ENCODE measurements at regions not wholly inside any gene's neighbourhood (a gene's known extent, or its start where the extent isn't known, plus 50 kb on each side); places are given as distances from the start of the nearest gene placed in this dataset.

GRCh38 chr4:64174247-64174882 is 234.9 kb downstream of the TECRL start:
- Histone ChIP-seq H2AK9ac (replicated peaks; ENCODE audit: low read depth, low read length, poor library complexity) (no peak overlapping the region), H4K8ac (ENCODE audit: low read depth in 2 of 2, low read length in 2 of 2) (no peak overlapping the region), H3K4ac (ENCODE audit: low read depth, low read length) (no peak overlapping the region), H3K9me1 (ENCODE audit: insufficient read depth, low read length) (no peaks in the 10 kb centered on the region), H3K4me3 (ENCODE audit: insufficient read depth, low read depth, low read length) (no peak overlapping the region), H3K4me2 (ENCODE audit: low read depth, low read length) (no peak overlapping the region), H2BK5ac (ENCODE audit: low read depth, low read length, poor library complexity, severe bottlenecking) (no peak overlapping the region), H4K5ac (ENCODE audit: low read depth, low read length) (no peak overlapping the region), H3K79me1 (ENCODE audit: low read depth in 1 of 2, low read length in 2 of 2) (no peaks in the 10 kb centered on the region), H3K18ac (ENCODE audit: low read depth, low read length) (no peak overlapping the region), H2AFZ (replicated peaks; ENCODE audit: low read length, poor library complexity) (no peak overlapping the region), H2BK120ac (ENCODE audit: low read depth, low read length) (no peak overlapping the region), H3K27ac (ENCODE audit: insufficient read depth, low read length) (no peak overlapping the region), H4K20me1 (ENCODE audit: insufficient read depth, low read length) (no peaks in the 10 kb centered on the region), H3K9me3 (ENCODE audit: control insufficient read depth, insufficient read depth, low read length) (peaks cover 14% of the 10 kb centered on the region), H3K23ac (ENCODE audit: low read depth, low read length) (no peak overlapping the region), H2AK5ac (ENCODE audit: low read depth, low read length) (no peak overlapping the region), H3K14ac (replicated peaks; ENCODE audit: low read depth, low read length) (no peak overlapping the region), H3K27me3 (ENCODE audit: control insufficient read depth, insufficient read depth, low read length) (no peaks in the 10 kb centered on the region), H4K91ac (ENCODE audit: insufficient read depth, low read depth, low read length) (no peak overlapping the region), H3K36me3 (ENCODE audit: control insufficient read depth, insufficient read depth, low read length) (no peaks in the 10 kb centered on the region), H3K9ac (ENCODE audit: low read depth, low read length) (no peak overlapping the region), H3K4me1 (ENCODE audit: control insufficient read depth, insufficient read depth, low read length) (no peaks in the 10 kb centered on the region), H2BK15ac (ENCODE audit: low read depth, low read length) (no peak overlapping the region), H3K56ac (ENCODE audit: extremely low read depth, insufficient read depth, low read length) (no peak overlapping the region), H2BK20ac (ENCODE audit: low read depth, low read length) (no peak overlapping the region)
- ATAC-seq (ENCODE audit: low read depth) (no peak), DNase-seq (no peak)
- TF ChIP-seq CHD1 (IDR thresholded peaks at IDR 0.05; ENCODE audit: low read depth, low read length): no peak
- TF ChIP-seq MAFK (IDR thresholded peaks at IDR 0.05; ENCODE audit: low read depth, low read length): no peak
- TF ChIP-seq, protein P1, sequence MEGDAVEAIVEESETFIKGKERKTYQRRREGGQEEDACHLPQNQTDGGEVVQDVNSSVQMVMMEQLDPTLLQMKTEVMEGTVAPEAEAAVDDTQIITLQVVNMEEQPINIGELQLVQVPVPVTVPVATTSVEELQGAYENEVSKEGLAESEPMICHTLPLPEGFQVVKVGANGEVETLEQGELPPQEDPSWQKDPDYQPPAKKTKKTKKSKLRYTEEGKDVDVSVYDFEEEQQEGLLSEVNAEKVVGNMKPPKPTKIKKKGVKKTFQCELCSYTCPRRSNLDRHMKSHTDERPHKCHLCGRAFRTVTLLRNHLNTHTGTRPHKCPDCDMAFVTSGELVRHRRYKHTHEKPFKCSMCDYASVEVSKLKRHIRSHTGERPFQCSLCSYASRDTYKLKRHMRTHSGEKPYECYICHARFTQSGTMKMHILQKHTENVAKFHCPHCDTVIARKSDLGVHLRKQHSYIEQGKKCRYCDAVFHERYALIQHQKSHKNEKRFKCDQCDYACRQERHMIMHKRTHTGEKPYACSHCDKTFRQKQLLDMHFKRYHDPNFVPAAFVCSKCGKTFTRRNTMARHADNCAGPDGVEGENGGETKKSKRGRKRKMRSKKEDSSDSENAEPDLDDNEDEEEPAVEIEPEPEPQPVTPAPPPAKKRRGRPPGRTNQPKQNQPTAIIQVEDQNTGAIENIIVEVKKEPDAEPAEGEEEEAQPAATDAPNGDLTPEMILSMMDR (conservative IDR thresholded peaks at IDR 0.05; ENCODE audit: low read depth, low read length): no peak
- no peak for TF ChIP-seq POLR2A (IDR thresholded peaks at IDR 0.05; ENCODE audit: low read depth, low read length)
- no peak for TF ChIP-seq ELK1 (IDR thresholded peaks at IDR 0.05; ENCODE audit: borderline replicate concordance, low read depth, low read length)
- no peak for TF ChIP-seq NFE2L2 (IDR thresholded peaks at IDR 0.05; ENCODE audit: low read depth, low read length)
- TF ChIP-seq BHLHE40 (IDR thresholded peaks at IDR 0.05; ENCODE audit: low read depth, low read length): no peak
- no peak for TF ChIP-seq USF2 (IDR thresholded peaks at IDR 0.05; ENCODE audit: low read depth, low read length)
- no peak for TF ChIP-seq RCOR1 (IDR thresholded peaks at IDR 0.05; ENCODE audit: insufficient replicate concordance, low read length)
- TF ChIP-seq RAD21 (IDR thresholded peaks at IDR 0.05; ENCODE audit: low read length): no peak
- TF ChIP-seq SMC3 (IDR thresholded peaks at IDR 0.05; ENCODE audit: low read depth, low read length): no peak
- no peak for TF ChIP-seq RFX5 (IDR thresholded peaks at IDR 0.05; ENCODE audit: low read depth, low read length)
- TF ChIP-seq CEBPB (IDR thresholded peaks at IDR 0.05; ENCODE audit: low read depth, low read length): no peak
- TF ChIP-seq FOS (IDR thresholded peaks at IDR 0.05; ENCODE audit: low read depth, low read length): no peak
- no peak for TF ChIP-seq MXI1 (IDR thresholded peaks at IDR 0.05; ENCODE audit: borderline replicate concordance, low read depth, low read length)
- no peak for TF ChIP-seq MAZ (IDR thresholded peaks at IDR 0.05; ENCODE audit: borderline replicate concordance, low read depth, low read length)
- dilution Hi-C loops (cut with HindIII; ENCODE audit: low sequenced_read_pairs, unreplicated experiment): no loop called here
- BruUV-seq (replicated peaks): no TSS peak
- intact Hi-C loops (cut with micrococcal nuclease): no loop called here
- in situ Hi-C loops (cut with MboI; ENCODE audit: low sequenced_read_pairs): no loop called here
- 74% methylated on average over 3 of the region's 14 CpGs; no CpG with 5 or more reads in 1 of the 2 experiments for WGBS, 2 experiments (ENCODE audit: extremely low coverage in 2 of 2, insufficient read length in 1 of 2)
- ChIA-PET CTCF (no interaction called here), POLR2A (ENCODE audit: unreplicated experiment) (no interaction called here)

Measured in IMR-90 (cell line).